LNCaP clone FGC (cell line): ENCODE measurements at regions not wholly inside any gene's neighbourhood (a gene's known extent, or its start where the extent isn't known, plus 50 kb on each side); places are given as distances from the start of the nearest gene placed in this dataset.

Source experiments
- DNase-seq: peaks from one replicate; pipeline ENCODE4 v3.0.0-alpha.2; 2011; ENCODE audit warnings: low read depth
- H3K4me3 ChIP-seq: 2 replicates; pipeline ENCODE4 v1.5.1; 2011; ENCODE audit warnings: mild to moderate bottlenecking, low read depth, low read length, control low read depth
- TF ChIP-seq, protein P1 (sequence below): IDR thresholded peaks from 2 replicates; pipeline ENCODE4 v1.5.1; 2012; ENCODE audit warnings: mild to moderate bottlenecking; ENCODE audit not compliant: control insufficient read depth, insufficient read depth; ENCODE audit errors: extremely low read depth

DNA sequence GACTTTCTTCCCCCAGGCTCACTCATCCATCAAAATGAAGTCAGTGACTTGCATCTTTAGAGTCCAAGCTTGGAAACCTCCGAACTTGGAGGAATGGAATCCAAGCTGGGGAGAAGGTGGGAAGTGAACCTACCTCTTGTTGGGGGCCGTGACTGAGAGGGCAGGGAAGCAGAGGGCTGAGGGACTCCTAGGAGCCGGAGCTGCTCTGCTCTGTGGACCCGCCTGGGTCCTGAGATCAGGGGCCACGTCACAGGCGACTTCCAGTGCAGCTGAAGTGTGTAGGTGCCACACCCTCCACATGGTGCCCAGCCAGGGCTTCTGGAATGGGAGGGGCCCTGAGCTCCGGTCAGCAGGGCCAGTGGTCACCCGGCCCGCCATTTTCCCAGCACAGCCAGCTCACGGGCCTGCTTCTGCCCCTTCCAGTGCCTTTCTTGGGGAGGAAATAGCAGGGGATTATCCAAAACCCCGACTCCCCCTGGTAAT is 63.4 kb upstream of the OTOS start:
- TF ChIP-seq, protein P1, sequence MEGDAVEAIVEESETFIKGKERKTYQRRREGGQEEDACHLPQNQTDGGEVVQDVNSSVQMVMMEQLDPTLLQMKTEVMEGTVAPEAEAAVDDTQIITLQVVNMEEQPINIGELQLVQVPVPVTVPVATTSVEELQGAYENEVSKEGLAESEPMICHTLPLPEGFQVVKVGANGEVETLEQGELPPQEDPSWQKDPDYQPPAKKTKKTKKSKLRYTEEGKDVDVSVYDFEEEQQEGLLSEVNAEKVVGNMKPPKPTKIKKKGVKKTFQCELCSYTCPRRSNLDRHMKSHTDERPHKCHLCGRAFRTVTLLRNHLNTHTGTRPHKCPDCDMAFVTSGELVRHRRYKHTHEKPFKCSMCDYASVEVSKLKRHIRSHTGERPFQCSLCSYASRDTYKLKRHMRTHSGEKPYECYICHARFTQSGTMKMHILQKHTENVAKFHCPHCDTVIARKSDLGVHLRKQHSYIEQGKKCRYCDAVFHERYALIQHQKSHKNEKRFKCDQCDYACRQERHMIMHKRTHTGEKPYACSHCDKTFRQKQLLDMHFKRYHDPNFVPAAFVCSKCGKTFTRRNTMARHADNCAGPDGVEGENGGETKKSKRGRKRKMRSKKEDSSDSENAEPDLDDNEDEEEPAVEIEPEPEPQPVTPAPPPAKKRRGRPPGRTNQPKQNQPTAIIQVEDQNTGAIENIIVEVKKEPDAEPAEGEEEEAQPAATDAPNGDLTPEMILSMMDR: no peak
- no peak for DNase-seq
- H3K4me3 ChIP-seq: no peak overlapping the region

- H3K4me3 ChIP-seq: no peak overlapping the region
- no peak for DNase-seq
- TF ChIP-seq, protein P1: no peak
These were observed 64.2 kb upstream of the OTOS start for GRCh38 chr2:240204431-240205276.

GRCh38 chr2:240205348-240205747 is 64.9 kb upstream of the OTOS start:
- DNase-seq: no peak
- no peak overlapping the region for H3K4me3 ChIP-seq
- TF ChIP-seq, protein P1: no peak

GRCh38 chr2:240205772-240206171 is 65.3 kb upstream of the OTOS start:
- no peak for DNase-seq
- no peak overlapping the region for H3K4me3 ChIP-seq
- TF ChIP-seq, protein P1: no peak

DNA sequence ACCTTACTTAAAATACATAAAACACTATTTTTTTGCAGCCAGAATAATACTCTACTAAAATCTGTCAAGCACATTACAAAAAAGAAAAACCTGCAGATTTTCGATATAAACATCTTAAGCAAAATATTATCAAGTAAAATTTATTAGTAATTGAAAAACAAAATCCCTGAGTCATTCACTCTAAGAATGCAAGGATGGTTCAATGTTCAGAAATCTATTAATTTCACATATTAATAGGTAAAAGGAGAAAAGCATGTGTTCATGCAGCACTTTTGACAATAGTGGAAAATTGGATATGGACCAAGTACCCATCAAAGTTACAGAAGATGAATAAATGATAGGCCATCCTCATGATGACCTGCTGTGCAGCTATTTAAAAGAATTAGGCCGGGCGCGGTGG is 66.2 kb upstream of the OTOS start:
- no peak for DNase-seq
- TF ChIP-seq, protein P1: no peak
- H3K4me3 ChIP-seq: no peak overlapping the region

GRCh38 chr2:240207661-240208060 is 67.2 kb upstream of the OTOS start:
- no peak overlapping the region for H3K4me3 ChIP-seq
- DNase-seq: no peak
- TF ChIP-seq, protein P1: no peak
